HG03064 (cell line): ENCODE measurements at regions not wholly inside any gene's neighbourhood (a gene's known extent, or its start where the extent isn't known, plus 50 kb on each side); places are given as distances from the start of the nearest gene placed in this dataset.

Source experiments
- ATAC-seq: cut with Tn5 transposase; IDR thresholded peaks from one replicate; pipeline ENCODE4 v1.9.1; 2021; ENCODE audit warnings: low read depth; ENCODE audit not compliant: unreplicated experiment

GRCh38 chr13:44017756-44018309, 138.1 kb downstream of the LACC1 start:
- no peak for ATAC-seq

- no peak for ATAC-seq
Observed at GRCh38 chr13:44019651-44020050, 139.9 kb downstream of the LACC1 start.

GRCh38 chr13:44021422-44021821, 141.7 kb downstream of the LACC1 start:
- no peak for ATAC-seq

- no peak for ATAC-seq
Observed at GRCh38 chr13:44022196-44022595, 142.5 kb downstream of the LACC1 start.

GRCh38 chr13:44024167-44024845, 144.6 kb downstream of the LACC1 start:
- ATAC-seq, result no peak

GRCh38 chr13:44024846-44025195, 145.1 kb downstream of the LACC1 start:
- ATAC-seq, result no peak

- no peak for ATAC-seq
Observed at GRCh38 chr13:44026194-44026593, 146.5 kb downstream of the LACC1 start.

GRCh38 chr13:44028734-44029133, 149.0 kb downstream of the LACC1 start:
- ATAC-seq, result no peak

GRCh38 chr13:44030615-44031014, 150.9 kb downstream of the LACC1 start:
- ATAC-seq, result no peak

- no peak for ATAC-seq
Observed at GRCh38 chr13:44031555-44031954, 151.9 kb downstream of the LACC1 start.

- ATAC-seq, result no peak
Observed at GRCh38 chr13:44032802-44033201, 153.1 kb downstream of the LACC1 start.

- ATAC-seq, result no peak
Observed at GRCh38 chr13:44035400-44035799, 155.7 kb downstream of the LACC1 start.

GRCh38 chr13:44040070-44040817, 160.5 kb downstream of the LACC1 start:
- ATAC-seq, result no peak

- ATAC-seq, result no peak
Observed at GRCh38 chr13:44040818-44041100, 161.1 kb downstream of the LACC1 start.

- no peak for ATAC-seq
Observed at GRCh38 chr13:44044547-44045179, 165.0 kb downstream of the LACC1 start.

- no peak for ATAC-seq
Observed at GRCh38 chr13:44045180-44045562, 165.5 kb downstream of the LACC1 start.

- ATAC-seq, result no peak
Observed at GRCh38 chr13:44046428-44046827, 166.7 kb downstream of the LACC1 start.

GRCh38 chr13:44048326-44048725, 168.6 kb downstream of the LACC1 start:
- ATAC-seq, result no peak

- no peak for ATAC-seq
Observed at GRCh38 chr13:44049081-44049945, 169.6 kb downstream of the LACC1 start.

- ATAC-seq, result no peak
Observed at GRCh38 chr13:44050450-44051063, 170.9 kb downstream of the LACC1 start.
